Medulla oblongata (tissue), 1 donor: ENCODE measurements at regions not wholly inside any gene's neighbourhood (a gene's known extent, or its start where the extent isn't known, plus 50 kb on each side); places are given as distances from the start of the nearest gene placed in this dataset.

Experiments used
- DNase-seq: peaks from one replicate; pipeline ENCODE4 v3.0.0-alpha.2; 2015; ENCODE audit errors: extremely low spot score

DNA sequence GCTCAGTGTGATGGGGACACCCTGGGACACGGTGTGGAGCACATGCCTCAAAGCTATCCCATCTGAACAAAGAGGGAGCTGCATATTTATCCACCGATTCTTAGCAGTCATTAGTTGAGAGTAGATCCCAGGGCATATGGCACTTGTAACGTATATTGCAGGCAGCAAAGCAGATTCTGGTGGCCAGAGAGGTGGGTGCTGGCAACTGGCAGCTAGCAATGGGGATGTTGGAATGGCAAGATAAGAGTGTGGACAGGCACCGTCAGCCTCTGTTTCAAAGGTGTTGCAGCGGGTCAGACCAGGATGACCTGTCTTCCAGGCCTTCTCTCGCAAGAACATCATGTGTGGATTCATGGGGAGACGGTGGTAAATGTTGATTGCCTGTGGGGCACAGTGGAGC lies 54.0 kb upstream of the ADRA1D start:
- no peak for DNase-seq

DNA sequence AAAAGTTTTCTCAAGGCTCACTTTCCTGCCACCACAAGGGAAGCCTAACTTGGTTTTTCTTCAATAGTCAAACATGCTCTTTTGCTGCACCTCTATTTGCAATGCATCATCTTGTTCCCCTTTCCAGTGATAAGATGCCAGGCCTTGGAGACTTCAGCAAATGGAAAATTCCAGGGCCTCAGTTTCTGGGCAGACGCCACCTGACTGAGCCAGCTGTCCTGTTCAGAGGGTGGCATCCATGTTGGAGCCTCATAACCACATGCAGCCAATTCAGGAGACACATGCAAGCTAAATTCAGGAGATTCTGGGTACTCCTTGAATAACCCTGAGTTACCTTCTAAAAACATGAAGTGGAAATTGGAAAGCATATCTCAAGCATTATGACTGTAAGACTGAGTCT lies 51.8 kb upstream of the ADRA1D start:
- no peak for DNase-seq

DNA sequence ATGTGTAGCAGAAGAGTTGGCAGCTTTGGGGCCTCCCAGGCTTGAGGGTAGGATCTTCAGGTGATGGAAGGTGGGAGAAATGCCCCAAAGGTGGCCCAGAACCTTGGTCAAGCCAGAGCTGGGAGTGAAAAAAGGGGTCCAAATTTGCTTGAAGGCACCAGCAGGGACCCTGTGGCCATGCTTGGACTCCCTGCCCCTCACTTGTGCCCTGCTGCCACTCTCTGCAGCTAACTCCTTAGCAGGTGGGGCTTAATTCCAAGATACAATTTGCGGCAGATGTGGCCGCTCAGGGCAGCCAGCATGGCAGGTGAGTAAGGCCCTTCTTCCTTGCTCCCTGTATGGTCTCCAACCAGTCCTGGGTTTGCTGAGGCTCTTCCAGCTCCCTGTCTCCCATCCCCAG lies 51.3 kb upstream of the ADRA1D start:
- no peak for DNase-seq

DNA sequence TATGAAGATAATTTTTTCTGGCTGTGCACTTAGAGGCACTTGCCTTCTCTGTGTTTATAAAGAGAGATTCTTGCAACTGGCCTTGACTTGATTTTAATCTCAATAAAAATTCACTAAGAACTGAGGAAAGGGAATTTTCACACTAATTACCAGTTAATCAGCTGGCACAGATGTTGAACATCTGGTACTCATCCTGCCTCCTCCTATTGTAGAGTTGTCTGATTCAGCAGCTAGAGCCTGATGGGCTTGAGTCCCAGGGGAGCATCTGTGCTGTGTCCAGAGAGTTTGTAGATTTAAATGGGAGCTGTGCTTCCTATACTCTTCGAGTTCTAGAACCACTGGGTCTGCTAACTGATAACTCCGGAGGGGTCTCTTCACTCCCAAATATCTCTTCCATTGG lies 50.7 kb upstream of the ADRA1D start:
- no peak for DNase-seq

DNA sequence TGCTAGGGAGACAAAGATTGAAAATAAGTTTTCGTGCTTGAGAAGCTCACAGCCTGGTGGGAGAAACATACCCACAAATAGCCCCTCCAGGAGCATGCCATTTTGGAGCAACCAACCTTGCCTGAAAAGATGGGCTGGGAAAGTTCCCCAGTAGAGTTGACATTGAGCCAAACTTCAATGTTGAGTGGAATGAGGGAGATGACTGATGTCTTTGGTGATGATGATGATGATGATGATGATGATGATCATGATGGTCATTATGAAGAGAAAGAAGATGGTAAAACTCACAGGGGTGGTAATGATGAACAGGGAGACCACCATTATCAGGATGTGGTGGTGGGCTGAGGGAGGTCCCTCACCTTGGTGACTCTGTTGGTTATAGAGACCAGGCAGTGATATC lies 50.1 kb upstream of the ADRA1D start:
- DNase-seq: no peak
